HFF-Myc (cell line): ENCODE measurements at regions not wholly inside any gene's neighbourhood (a gene's known extent, or its start where the extent isn't known, plus 50 kb on each side); places are given as distances from the start of the nearest gene placed in this dataset.

Experiments
- DNase-seq: peaks from one replicate; pipeline ENCODE4 v3.0.0-alpha.2; 2011; ENCODE audit warnings: low read depth; ENCODE audit errors: extremely low read depth
- H3K4me3 ChIP-seq: replicated peaks from 2 replicates; pipeline ENCODE4 v1.5.1; 2011; ENCODE audit warnings: low read depth, mild to moderate bottlenecking, control low read depth, low read length
- CTCF ChIP-seq: IDR thresholded peaks from 2 replicates; pipeline ENCODE4 v1.5.1; 2012; ENCODE audit warnings: mild to moderate bottlenecking, low read depth, low read length, control low read depth; ENCODE audit errors: missing control alignments

GRCh38 chr3:147875498-147875897 lies 466.3 kb downstream of the ZIC1 start:
- no peak overlapping the region for H3K4me3 ChIP-seq
- DNase-seq: no peak

GRCh38 chr3:147881933-147882332 lies 472.8 kb downstream of the ZIC1 start:
- no peak overlapping the region for H3K4me3 ChIP-seq
- no peak for TF ChIP-seq CTCF
- DNase-seq: no peak

More at GRCh38 chr3:147875498-147875897, 466.3 kb downstream of the ZIC1 start:
- TF ChIP-seq CTCF: no peak

- TF ChIP-seq CTCF: no peak
- H3K4me3 ChIP-seq: no peak overlapping the region
- no peak for DNase-seq
Measured at GRCh38 chr3:147886879-147887278, 477.7 kb downstream of the ZIC1 start.

- TF ChIP-seq CTCF: no peak
- no peak for DNase-seq
- H3K4me3 ChIP-seq: no peak overlapping the region
Measured at GRCh38 chr3:147887797-147888196, 478.6 kb downstream of the ZIC1 start.

GRCh38 chr3:147890114-147890513 lies 480.9 kb downstream of the ZIC1 start:
- DNase-seq: no peak
- no peak for TF ChIP-seq CTCF
- no peak overlapping the region for H3K4me3 ChIP-seq

- no peak overlapping the region for H3K4me3 ChIP-seq
- DNase-seq: no peak
- no peak for TF ChIP-seq CTCF
Measured at GRCh38 chr3:147895509-147895908, 486.3 kb downstream of the ZIC1 start.

- no peak for DNase-seq
Measured at GRCh38 chr3:147900851-147901250, 491.7 kb downstream of the ZIC1 start.

More at GRCh38 chr3:147900851-147901250, 491.7 kb downstream of the ZIC1 start:
- TF ChIP-seq CTCF: no peak
- no peak overlapping the region for H3K4me3 ChIP-seq
